GM13976 (cell line): ENCODE measurements at regions not wholly inside any gene's neighbourhood (a gene's known extent, or its start where the extent isn't known, plus 50 kb on each side); places are given as distances from the start of the nearest gene placed in this dataset.

ENCODE experiments used
- DNase-seq: peaks from one replicate; pipeline ENCODE4 v3.0.0; 2012; ENCODE audit warnings: low spot score
- CTCF ChIP-seq: IDR thresholded peaks from 2 replicates; pipeline ENCODE4 v1.5.1; 2012; ENCODE audit warnings: borderline replicate concordance, mild to moderate bottlenecking; ENCODE audit not compliant: insufficient read depth; ENCODE audit errors: extremely low read depth, missing control alignments, control extremely low read depth
- in situ Hi-C: fragments of 300-500 bp; cut with MboI; formaldehyde crosslinking; loops from one replicate; pipeline ENCODE4 v1.12.0; 2022; ENCODE audit warnings: low sequenced_read_pairs, mixed read lengths, inconsistent platforms; ENCODE audit not compliant: unreplicated experiment

DNA sequence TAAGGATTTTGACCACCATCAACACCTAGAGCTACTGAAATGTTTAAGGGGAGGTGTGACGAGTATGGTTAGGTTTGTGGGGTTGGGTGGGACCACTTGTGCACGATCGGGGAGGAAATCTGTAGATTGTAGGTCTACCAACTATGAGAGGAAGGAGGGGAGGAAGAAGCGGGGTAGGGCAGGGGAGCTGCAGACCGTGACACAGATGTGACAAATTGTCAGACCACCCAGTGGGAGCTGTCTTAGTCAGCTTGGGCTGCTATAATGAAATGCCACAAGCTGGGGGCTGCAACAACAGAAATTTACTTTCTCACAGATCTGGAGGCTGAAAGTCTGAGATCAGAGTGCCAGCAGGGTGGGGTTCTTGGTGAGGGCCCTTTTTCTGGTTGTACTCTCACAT is 62.2 kb upstream of the ARGLU1 start:
- in situ Hi-C loops: no loop called here
- no peak for DNase-seq
- no peak for TF ChIP-seq CTCF

DNA sequence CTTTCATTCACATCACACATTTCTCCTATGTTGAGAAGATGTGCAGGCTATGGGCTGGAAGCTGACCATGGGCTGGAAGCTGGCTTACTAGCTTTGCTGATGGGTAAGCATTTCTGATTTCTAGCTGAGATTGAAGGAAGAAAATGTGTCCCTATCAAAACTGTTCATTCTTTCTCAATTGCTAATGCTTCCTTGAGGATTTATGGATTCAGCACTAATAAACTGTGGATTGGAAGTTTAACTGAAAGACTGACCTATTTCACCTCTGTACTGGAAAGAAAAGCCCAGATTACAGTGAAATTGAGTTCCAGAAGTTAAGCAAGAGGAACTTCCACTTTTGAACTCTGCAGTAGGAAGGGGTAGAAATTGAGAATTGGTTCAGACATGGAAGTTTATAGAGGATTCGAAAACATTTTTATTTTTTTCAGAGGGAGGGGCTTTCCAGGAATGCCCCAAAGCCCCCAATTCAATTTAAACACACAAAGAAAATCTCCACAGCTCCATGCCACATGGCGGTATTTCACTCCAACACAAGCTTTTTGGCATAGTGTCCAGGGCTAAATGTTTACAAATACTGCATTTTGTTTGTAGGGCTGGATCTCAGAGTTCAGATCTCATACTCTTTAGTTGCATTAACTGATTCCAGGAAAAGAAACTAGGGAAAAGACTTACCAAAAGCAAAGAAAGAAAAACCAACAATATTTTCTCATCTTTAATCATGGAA is 61.2 kb upstream of the ARGLU1 start:
- no peak for TF ChIP-seq CTCF
- in situ Hi-C loops: no loop called here
- no peak for DNase-seq

DNA sequence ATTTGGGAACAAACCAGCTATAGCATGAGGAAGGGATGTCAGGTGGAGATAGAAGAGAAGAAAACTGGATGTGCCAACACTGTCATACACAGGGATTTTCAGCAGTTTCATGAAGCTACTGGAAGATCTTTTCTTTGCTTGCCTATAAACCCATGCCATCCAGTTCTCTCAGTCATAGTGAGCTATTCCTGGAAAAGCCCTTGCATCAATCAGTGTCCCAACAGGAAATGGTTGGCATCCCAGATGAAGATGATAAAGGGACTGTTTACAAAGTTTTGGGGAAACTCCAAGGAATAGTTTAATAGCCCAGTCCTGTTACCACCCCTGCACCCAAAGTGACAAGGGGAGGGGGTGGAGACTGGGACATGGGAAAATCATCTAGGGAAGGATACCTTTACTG is 58.5 kb upstream of the ARGLU1 start:
- no peak for TF ChIP-seq CTCF
- no peak for DNase-seq
- in situ Hi-C loops: no loop called here

GRCh38 chr13:106625578-106625977 is 57.6 kb upstream of the ARGLU1 start:
- DNase-seq: no peak
- TF ChIP-seq CTCF: no peak
- in situ Hi-C loops: no loop called here

GRCh38 chr13:106623799-106624460 is 56.0 kb upstream of the ARGLU1 start:
- in situ Hi-C loops: no loop called here
- TF ChIP-seq CTCF: no peak
- no peak for DNase-seq

DNA sequence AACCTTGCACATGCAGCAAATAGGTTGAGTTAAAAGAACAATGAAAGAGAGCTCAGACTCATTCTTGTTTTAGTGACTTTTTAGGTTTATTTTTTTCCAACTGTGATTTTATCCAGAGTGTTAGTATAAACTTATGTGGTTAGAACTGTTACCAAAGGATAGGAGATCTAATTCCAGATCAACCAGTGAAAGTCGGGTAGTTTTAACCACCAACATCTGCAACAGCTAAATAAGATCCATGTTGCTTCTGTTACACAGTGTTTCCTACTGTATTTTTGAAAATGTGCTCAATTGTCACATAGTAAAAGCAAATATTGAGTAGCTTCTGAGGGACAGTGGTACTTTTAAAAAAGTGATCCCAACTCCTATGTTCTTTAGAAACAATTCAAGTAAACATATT is 53.9 kb upstream of the ARGLU1 start:
- no peak for DNase-seq
- in situ Hi-C loops: no loop called here
- no peak for TF ChIP-seq CTCF
